Heart left ventricle (tissue), 16 donors: ENCODE measurements at regions not wholly inside any gene's neighbourhood (a gene's known extent, or its start where the extent isn't known, plus 50 kb on each side); places are given as distances from the start of the nearest gene placed in this dataset.

Experiments used
- ATAC-seq, 4 donors: fragments of 200-7000 bp; cut with Tn5 transposase; one replicate each; pipeline ENCODE4 v1.9.1; 2020 to 2022; ENCODE audit warnings: moderate library complexity in 4 of 4, mild to moderate bottlenecking in 3 of 4, moderate number of reproducible peaks in 1 of 4
- DNase-seq, 5 donors: peaks; one replicate each; pipeline ENCODE4 v3.0.0-alpha.2; 2020
- H3K27ac ChIP-seq, 12 donors: fragments of 200-600 bp; sonication (generic) in 4 of 12; one replicate each; pipeline versions ENCODE4 v1.5.0 to v1.8.0; 2016 to 2022; ENCODE audit warnings: mild to moderate bottlenecking in 2 of 12
- H3K27me3 ChIP-seq, 9 donors: fragments of 200-600 bp; sonication (generic) in 2 of 9; one replicate each; pipeline versions ENCODE4 v1.5.1 to v1.8.0; 2016 to 2022; ENCODE audit warnings: mild to moderate bottlenecking in 3 of 9
- H3K36me3 ChIP-seq, 9 donors: fragments of 200-600 bp; sonication (generic) in 2 of 9; one replicate each; pipeline versions ENCODE4 v1.5.0 to v1.8.0; 2018 to 2022; ENCODE audit warnings: mild to moderate bottlenecking in 2 of 9
- H3K4me1 ChIP-seq, 12 donors: fragments of 200-600 bp; sonication (generic) in 4 of 12; one replicate each; pipeline versions ENCODE4 v1.5.0 to v1.8.0; 2016 to 2022; ENCODE audit warnings: mild to moderate bottlenecking in 3 of 12
- H3K4me3 ChIP-seq, 12 donors: fragments of 200-600 bp; sonication (generic) in 4 of 12; one replicate each; pipeline versions ENCODE4 v1.5.0 to v1.8.0; 2017 to 2022; ENCODE audit warnings: mild to moderate bottlenecking in 9 of 12, moderate library complexity in 4 of 12
- H3K9me3 ChIP-seq, 12 donors: fragments of 200-600 bp; sonication (generic) in 4 of 12; one replicate each; pipeline versions ENCODE4 v1.5.0 to v1.8.0; 2016 to 2022; ENCODE audit warnings: mild to moderate bottlenecking in 1 of 12
- CTCF ChIP-seq, 12 donors: fragments of 200-600 bp; sonication (generic) in 4 of 12; IDR thresholded peaks; one replicate each; pipeline versions ENCODE4 v1.5.0 to v1.8.0; 2018 to 2022; ENCODE audit warnings: antibody characterized with exemption in 12 of 12, mild to moderate bottlenecking in 5 of 12
- POLR2A ChIP-seq, 2 donors: fragments of 450-650 bp; IDR thresholded peaks; one replicate each; pipeline ENCODE4 v1.6.1; 2017; ENCODE audit warnings: antibody characterized with exemption in 2 of 2, mild to moderate bottlenecking in 2 of 2, moderate library complexity in 2 of 2
- WGBS, 4 donors: extraction: QIAGEN DNeasy Blood & Tissue Kit in 2 of 4; methylation state at CpG; one replicate each; pipeline versions ENCODE4 v1.1.5 to v1.1.7; 2013 to 2018; 5-methylcytosine and 5-hydroxymethylcytosine counted together
- intact Hi-C, 10 donors: fragments of 100-400 bp; cut with DNase I; formaldehyde crosslinking; loops; one replicate each; pipeline versions ENCODE4 v1.11.1 to v1.14.2; 2022
- donor health status: ischemic (EF 13 %, LVEDD 7.1; RV severe dilation, severe dysfunction).
- donor health status: healthy with polysubstance abuse.
- donor health status: DM: no; HTN: yes; CAD: no.
- donor health status: DM: no; HTN: no; CAD: no.
- donor health status: ischemic (EF 25% LVEDD 6.9; RV normal size, moderate dysfunction).
- donor health status: ischemic (EF 25% LVEDD 5.7; RV mildly dilated, moderate dysfunction).
- donor health status: healthy.
- donor health status: DM: yes; HTN: yes; CAD: no.
- donor health status: ischemic (EF 35%, LVEDD 5.7; RV mildly dilated, moderate dysfunction).
- donor health status: nonischemic (EF 11% LVEDD 7.7; RV severe dilation, severe dysfunction).
- donor health status: DM: yes; HTN: yes; CAD: no.
- donor health status: PGD.
- donor health status: ischemic (EF 29% LVEDD 5.4; RV normal size, mild dysfunction).
- donor health status: nonischemic (EF 23%, LVEDD 6.1; RV moderate dilation, normal function).

GRCh38 chr1:91585982-91586381, 85.3 kb downstream of the CDC7 start:
- DNase-seq = no peak
- intact Hi-C loops = no loop called here
- Histone ChIP-seq H3K27me3 (no peaks in the 10 kb centered on the region), H3K4me1 (peaks cover 0 to 28% (median 10%) of the 10 kb centered on the region in 12 donors), H3K27ac (peak overlapping the region in 4 of 12 donors; percentile 65 to 80 (median 74)), H3K9me3 (no peaks in the 10 kb centered on the region), H3K4me3 (no peak overlapping the region), H3K36me3 (no peaks in the 10 kb centered on the region)
- WGBS, 4 donors = 55 to 83% (median 66%) methylated on average over 3 to 7 of the region's 7 CpGs
- no peak for TF ChIP-seq CTCF (IDR thresholded peaks at IDR 0.05)
- no peak for TF ChIP-seq POLR2A (IDR thresholded peaks at IDR 0.05)
- ATAC-seq = no peak

- intact Hi-C loops = no loop called here
- H3K4me3 ChIP-seq = no peak overlapping the region
- DNase-seq (no peak), ATAC-seq (no peak)
- no peaks in the 10 kb centered on the region for H3K27me3 ChIP-seq
- H3K4me1 ChIP-seq = peaks cover 0 to 32% (median 7%) of the 10 kb centered on the region in 12 donors
- no peaks in the 10 kb centered on the region for H3K9me3 ChIP-seq
- H3K27ac ChIP-seq = peak overlapping the region in 2 of 12 donors; percentile 3 to 39
- no peak for TF ChIP-seq POLR2A (IDR thresholded peaks at IDR 0.05)
- no peak for TF ChIP-seq CTCF (IDR thresholded peaks at IDR 0.05)
- no peaks in the 10 kb centered on the region for H3K36me3 ChIP-seq
Observed at GRCh38 chr1:91589437-91589836, 88.8 kb downstream of the CDC7 start.

GRCh38 chr1:91591175-91591974, 90.7 kb downstream of the CDC7 start:
- DNase-seq (no peak), ATAC-seq (peak; percentile 45 to 72 (median 60))
- WGBS, 4 donors = 70 to 82% (median 72%) methylated on average over 13 of the region's 13 CpGs
- Histone ChIP-seq H3K9me3 (no peaks in the 10 kb centered on the region), H3K4me3 (peak overlapping the region in 1 of 12 donors; percentile 20), H3K27me3 (no peaks in the 10 kb centered on the region), H3K36me3 (no peaks in the 10 kb centered on the region), H3K4me1 (peaks cover 0 to 32% (median 6%) of the 10 kb centered on the region in 12 donors), H3K27ac (peak overlapping the region in 2 of 12 donors; percentile 50 to 52)
- intact Hi-C loops = no loop called here
- TF ChIP-seq CTCF (IDR thresholded peaks at IDR 0.05) = no peak
- TF ChIP-seq POLR2A (IDR thresholded peaks at IDR 0.05) = no peak

- H3K4me1 ChIP-seq = peaks cover 0 to 32% (median 6%) of the 10 kb centered on the region in 12 donors
- H3K9me3 ChIP-seq = no peaks in the 10 kb centered on the region
- DNase-seq (no peak), ATAC-seq (no peak)
- no peaks in the 10 kb centered on the region for H3K27me3 ChIP-seq
- no peak overlapping the region for H3K4me3 ChIP-seq
- 79 to 97% (median 84%) methylated on average over 5 of the region's 5 CpGs for WGBS, 4 donors
- no peak overlapping the region for H3K27ac ChIP-seq
- no peak for TF ChIP-seq POLR2A (IDR thresholded peaks at IDR 0.05)
- no peak for TF ChIP-seq CTCF (IDR thresholded peaks at IDR 0.05)
- intact Hi-C loops = no loop called here
- H3K36me3 ChIP-seq = no peaks in the 10 kb centered on the region
Observed at GRCh38 chr1:91592716-91593477, 92.2 kb downstream of the CDC7 start.
